Stimulated activated CD4-positive, alpha-beta T cell treated with anti-CD3 and anti-CD28 coated beads, Interleukin-12 subunit alpha, Interleukin-12 subunit beta, amount 100 ng/mL, for 24 hours (primary cell): ENCODE measurements at regions not wholly inside any gene's neighbourhood (a gene's known extent, or its start where the extent isn't known, plus 50 kb on each side); places are given as distances from the start of the nearest gene placed in this dataset.

Experiments
- DNase-seq, 2 experiments: peaks; one replicate each; pipeline ENCODE4 v3.0.0-alpha.2; 2020; ENCODE audit warnings: low read depth in 2 of 2

DNA sequence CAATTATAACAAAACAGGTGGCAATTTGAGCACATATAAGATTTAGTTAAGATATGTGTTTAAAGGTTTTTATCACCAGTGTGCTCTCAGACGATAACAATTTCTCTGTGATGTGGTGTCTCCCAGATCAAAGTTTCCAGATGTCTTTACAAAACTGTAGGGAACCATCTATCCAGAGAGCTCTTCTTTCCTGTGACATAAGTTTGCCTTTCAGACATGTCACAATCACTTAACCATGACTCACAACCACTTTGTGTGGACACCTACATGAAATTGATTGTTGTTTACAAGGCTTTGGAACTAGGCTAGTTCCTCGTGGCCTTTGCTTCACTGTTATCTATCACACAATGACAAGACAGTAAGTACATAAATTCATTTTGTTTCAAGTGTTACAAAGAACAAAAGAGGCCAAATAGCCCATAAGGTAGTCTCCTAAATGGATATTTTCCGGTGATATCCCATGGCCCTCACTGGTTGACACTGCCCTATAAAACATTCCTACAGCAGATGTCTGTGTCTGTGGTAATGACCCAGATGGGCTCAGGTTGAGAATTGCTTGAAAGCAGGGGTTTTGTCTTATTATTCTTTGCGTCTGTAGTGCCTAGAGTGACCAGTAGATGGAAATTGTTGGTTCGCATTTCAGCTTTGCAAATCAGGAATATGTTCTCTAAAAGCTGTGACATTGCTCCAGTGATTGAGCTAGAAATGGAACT is 297.8 kb upstream of the FAM241A start:
- DNase-seq: no peak

DNA sequence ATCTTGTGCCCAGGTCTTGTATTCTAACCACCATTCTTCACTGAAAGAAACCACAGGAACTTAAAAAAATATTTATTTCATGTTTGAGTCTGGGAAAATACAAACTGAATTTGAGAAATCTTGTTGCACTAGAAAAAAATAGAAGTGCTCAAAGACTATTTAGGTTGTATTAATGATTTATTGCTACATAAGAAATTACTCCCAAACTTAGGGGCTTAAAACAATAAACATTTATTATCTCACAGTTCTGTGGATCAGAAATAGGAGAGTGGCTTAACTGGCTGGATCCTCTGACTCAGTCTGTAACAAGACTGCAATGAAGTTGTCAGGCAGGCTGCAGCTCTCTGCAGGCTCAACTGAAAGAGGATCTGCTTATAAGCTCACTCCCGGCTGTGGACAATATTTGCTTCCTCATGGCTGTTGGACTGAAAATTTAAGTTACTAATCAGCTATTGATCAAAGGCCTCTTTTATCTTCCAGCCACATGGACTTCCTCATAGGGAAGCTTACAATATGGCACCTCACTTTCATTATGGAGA is 295.4 kb upstream of the FAM241A start:
- no peak for DNase-seq

DNA sequence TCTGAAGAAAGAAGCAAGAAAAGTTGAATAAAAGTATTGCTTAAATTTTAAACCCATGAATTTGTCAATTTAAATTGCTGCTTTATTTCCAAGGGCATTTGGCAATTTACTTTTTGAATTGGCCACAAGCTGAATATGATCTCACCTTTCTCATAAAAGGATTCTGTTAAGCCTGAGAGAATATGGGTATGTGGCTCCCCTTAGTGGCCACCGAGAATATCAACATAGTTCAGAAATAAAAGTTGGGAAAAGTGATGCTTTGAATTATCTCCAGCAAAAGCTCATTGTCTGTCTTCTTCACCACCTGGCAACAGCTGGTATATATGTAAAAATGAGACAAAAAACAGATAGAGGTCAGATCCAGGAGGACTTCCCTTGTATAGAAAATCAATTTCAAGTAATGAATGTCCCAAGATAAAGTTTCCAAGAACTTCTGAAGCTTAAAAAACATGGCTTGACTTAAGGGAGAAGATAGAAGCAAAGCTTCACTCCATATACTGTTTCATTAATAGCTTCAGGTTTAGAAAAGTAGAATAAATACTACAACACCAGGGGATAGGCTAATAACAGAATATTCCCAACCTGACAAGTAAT is 290.7 kb upstream of the FAM241A start:
- DNase-seq: no peak

DNA sequence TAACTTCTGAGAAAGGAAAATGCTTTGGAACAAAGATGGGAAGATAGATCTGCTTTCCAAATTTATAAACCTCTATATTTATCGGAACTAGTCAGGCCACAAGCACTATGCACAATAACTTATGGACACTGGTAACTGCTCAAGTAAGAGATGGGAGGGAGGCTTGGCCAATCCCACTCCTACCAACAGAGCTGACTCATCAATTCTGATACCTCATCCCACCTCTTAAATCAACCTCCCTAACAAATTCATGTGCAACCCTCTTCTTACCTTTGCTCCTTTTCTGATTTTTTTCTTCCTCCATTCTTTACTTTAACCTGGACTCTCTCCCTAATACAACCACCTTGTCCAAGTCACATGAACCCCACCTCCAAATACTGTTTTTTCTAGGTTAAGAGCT is 289.9 kb upstream of the FAM241A start:
- no peak for DNase-seq

DNA sequence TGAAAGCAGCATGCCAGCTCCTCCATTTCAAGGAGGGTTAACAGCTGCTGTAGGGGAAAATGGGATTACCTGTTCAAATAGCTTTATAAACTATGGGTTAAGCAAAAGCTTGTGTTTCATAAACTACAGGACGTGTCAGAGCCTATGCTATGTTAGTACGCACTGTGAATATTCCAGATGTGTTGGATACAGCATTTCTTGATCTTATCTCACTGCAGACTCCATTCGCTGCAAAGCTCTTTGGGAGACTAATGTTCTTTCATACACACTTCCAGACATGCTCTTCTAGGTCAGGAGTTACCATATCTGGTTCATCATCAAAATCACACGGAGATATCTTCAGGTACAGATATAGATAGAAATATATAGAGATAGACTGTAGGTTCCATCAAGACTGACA is 281.2 kb upstream of the FAM241A start:
- no peak for DNase-seq

DNA sequence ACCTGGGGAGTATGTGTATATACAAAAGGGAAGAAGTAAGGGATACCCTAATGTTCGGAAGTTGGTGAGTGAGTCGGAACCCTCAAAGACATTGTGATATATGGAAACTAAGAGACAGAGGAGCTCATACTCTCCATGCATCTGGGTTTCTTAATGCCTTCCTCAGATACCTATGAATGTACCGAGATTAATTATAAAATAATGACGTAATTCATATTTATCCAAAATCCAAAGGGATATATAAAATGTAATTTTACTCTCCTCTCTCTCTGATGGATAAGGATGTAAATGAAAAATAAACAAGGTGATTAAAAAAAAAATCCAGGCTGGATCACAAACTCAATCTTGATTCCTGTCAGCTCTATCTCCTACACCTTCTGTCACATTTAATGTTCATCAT is 275.9 kb upstream of the FAM241A start:
- DNase-seq: no peak

DNA sequence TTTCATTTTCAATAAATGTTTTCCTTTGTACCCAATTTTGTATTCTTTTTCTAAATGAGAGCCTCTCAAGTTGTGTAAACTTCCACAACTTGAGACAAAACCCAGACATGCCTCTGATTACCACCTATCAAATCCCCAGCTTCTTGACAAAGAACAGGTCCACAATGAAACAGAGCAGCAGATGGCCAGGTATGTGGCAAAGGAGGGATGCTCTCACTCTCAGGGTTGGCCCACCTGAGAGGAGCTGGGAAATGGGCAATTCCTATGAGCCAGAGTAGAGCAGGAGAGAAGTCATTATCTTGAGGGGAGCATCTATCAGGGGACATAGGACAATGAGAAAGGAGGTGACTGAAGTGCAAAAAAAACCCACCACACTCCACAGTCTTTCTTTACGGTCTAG is 273.5 kb upstream of the FAM241A start:
- DNase-seq: no peak

DNA sequence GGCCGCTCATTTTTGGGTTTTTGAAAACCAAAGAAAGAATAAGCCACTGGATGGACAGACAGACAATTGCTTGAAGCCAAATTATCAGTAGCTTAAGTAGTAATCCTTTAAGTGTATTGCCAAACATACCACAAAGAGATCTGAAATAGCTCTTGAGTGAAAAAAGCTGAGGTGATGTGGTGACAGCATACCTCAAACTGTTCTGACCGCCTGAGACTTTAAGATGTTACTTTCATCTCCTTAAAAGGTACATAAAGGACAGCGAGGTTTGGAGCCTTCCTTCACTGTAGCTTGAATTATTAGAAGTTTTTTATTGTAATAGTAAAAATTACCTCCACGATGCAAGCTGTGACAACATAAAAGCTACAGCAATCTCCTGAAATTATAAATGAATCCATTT is 271.5 kb upstream of the FAM241A start:
- no peak for DNase-seq

DNA sequence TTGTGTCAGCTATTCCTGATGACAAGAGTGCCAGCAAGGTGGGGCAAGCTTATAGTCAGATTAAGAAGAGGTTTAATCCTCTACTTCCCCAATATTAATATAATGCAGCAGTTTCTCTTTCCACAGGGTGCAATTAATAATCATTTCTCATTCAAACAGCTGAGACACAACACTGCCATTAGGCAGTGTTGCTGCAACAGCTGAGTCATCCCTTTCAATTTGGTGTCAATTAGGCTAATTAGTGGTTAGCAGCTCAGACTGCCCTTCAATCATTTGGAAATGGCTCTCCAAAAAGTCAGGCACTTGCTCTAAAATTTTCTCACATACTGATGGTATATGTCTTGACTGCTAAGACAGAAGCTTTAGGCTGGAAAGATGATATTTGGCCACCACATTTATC is 265.7 kb upstream of the FAM241A start:
- no peak for DNase-seq

DNA sequence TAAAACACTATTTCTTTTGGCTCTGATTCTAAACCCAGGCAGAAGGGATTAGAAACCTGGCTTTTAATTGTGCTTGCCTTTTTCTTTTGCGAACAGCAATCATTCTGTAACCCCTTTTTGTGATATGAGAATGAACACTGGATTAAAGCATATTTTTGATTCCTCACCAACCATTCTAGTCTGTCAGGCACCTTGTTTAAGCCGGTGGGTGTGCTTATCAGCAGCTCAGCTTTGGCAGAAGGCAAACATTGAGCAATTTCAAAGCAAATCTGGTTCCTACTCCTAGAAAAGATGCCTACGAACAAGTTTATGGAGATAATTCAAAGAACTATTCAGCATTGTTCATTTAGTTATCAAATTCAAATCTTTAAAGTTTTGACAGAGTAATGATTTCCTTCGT is 265.1 kb upstream of the FAM241A start:
- no peak for DNase-seq

DNA sequence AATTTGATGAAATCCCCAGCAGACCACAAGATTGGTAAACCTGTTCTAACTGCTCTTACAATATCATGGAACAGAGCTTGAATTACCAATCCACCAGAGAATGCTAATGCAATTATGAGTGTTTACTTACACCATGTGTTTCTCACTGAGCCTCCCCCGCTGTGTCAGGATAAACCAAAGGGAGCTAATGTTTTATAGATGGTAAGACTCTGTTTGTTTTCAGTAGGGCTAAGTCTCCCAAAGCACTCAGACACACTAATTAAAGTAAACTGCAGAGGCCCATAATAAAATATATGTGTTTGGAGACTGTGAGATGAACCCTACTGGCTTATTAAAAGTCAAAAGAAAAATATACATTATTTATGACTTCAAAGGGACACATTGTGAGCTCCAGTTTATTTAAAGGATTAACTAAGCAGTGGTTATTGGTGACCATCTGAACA is 261.7 kb upstream of the FAM241A start:
- no peak for DNase-seq

DNA sequence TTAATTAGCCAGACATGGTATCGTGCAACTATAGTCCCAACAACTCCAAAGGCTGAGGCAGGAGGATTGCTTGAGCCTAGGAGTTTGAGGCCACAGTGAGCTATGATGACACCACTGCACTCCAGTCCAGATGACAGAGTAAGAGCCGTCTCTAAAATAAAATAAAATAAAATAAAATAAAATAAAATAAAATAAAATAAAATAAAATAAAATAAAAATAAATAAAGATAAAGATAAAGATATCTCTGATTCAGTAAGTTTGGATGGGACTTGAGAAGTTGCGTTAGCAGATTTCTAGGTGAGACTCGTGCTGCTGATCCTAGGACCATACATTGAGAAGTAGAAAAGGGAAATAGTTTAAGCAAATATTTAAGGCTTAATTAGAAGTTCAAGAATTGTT is 254.8 kb upstream of the FAM241A start:
- DNase-seq: no peak

DNA sequence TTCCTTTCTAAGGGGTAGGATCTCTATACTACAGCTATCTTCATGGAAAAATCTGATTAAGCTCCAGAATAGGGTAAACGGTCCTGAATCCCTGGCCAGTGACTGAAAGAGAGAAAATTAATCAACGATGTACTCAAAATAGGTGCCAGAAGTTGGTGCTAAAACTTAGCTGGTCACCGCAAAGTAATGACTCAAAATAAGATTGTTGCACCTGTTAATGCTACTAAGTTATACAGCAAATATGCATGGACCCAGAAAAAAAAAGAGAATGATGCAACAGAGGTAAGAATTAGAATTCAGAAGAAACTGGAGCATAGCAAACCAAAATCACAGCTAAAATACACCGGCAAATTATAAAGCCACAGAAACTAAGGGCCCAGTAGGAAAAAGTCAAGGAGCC is 239.7 kb upstream of the FAM241A start:
- DNase-seq: no peak

DNA sequence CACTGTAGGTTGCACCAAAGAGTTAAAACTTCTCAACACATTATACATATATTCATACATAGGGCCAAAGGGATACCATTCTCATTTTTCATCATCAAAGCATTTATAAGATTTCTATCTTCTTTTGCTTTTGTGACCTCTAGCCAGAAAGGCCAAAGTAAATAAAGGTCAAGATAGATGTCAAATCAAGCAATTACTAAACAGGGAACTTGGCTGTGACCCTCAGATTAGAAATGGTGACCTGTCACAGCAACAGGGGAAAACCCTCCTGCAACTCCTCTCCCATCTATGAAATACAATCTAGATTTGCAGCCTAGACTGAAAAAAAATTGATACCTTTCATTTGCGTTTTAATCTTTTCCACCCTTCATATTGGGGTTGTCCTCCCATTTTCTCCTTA is 225.6 kb upstream of the FAM241A start:
- DNase-seq: no peak

DNA sequence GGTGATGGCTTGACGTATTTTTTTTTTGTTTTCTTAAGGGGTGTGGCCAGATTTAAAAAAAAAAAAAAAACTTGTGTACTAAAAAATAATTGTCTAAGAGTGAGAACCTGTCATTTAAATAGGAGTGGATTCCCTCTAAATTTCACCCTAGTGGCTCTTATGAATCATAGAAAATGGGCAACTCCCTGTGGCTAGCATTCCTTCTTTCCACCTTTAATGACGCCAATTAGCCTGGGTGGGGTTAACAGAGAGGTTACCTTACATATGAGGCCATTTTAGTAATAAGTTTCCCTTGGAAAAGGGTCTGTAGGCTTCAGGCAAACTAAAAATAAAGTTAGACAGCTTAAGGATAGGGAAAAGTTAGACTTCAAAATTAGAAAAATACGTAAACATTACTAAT is 223.5 kb upstream of the FAM241A start:
- no peak for DNase-seq

DNA sequence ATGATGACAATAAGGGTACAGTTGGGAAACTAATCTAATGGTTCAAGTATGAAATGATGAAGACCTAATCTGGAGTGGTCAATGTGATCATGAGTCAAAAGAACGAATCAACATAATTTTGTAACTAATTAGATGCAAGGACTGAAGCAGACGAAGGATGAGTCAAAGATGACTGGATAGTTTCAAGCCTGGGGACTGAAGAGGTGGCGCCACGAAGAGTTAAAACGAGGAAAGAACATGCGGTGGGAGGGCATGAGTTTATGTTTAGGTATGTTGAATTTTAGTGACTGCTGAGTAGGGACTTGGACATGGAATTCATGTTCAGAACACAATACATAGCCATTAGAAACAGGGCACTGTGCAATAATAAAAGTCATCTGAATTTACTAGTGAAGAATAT is 221.5 kb upstream of the FAM241A start:
- no peak for DNase-seq

DNA sequence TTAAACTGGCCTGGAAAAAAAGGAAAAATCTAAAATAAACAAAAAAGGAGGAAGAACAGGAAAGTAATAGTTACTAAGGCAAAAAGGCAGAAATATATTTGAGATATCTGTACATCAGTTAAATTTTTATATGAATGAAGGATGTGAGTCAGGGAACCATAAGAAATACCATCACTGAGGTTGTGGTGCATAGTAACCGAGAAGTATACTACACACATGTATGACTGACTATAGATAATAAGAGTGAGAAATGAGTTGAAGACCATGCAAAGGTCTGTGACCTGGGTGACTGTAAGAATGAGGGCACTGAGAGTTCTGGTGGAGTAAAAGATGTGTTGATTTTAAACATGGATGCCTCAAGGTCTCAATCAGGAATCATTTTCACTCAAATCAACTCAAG is 220.6 kb upstream of the FAM241A start:
- no peak for DNase-seq

DNA sequence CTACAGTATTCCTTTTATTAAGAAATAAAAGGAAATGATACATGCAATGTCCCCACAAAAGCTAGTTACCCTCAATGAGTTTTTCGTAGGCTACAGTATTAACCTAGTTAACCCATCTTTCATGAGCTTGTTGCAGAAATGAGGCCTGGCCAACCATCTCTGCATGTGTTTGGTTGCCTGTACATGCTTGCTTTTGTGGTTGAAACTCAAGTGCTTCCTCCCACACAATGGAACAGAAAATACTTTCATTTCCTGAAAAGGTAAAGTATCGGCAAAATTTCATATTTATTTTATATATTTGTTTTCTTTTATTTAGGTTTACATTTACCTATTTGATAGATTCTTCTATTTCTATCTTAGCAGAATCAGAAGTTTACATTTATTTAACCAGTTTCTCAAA is 214.6 kb upstream of the FAM241A start:
- DNase-seq: no peak

DNA sequence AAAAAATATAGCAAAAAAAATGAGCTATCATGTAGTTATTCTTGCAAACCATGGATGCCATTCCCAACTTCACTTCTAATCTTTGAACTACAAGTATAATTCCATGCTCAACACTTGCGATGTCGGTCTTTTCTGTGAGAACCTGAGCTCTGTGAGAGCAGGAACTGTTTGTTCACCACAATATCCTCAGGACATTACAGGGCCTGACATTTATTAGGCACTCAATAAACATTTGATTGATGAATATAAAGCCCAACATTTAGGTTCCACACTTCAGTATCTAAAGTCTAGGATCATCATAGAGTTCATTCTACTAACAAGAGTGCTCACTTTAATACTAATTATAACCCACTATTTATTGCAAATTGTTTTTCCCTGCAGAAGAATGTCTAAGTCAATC is 211.6 kb upstream of the FAM241A start:
- DNase-seq: no peak

DNA sequence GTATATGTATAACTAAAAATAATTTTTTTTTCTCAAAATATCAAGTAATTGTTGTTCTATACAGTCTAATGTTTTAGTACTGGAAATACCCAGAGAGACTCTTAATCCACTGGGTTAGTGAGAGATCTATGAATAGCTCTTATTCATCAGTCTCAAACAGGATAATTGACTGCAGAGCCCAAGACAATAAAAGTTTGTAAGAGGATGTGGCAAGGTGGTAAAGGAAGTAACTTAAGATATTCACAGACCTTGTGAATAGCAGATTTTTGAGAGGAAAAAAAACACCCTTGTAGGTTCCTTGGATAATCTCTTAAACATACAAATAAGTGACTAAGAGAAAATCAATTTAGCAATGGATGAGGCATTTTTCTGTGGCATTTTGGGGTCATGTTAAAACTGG is 210.9 kb upstream of the FAM241A start:
- DNase-seq: no peak

DNA sequence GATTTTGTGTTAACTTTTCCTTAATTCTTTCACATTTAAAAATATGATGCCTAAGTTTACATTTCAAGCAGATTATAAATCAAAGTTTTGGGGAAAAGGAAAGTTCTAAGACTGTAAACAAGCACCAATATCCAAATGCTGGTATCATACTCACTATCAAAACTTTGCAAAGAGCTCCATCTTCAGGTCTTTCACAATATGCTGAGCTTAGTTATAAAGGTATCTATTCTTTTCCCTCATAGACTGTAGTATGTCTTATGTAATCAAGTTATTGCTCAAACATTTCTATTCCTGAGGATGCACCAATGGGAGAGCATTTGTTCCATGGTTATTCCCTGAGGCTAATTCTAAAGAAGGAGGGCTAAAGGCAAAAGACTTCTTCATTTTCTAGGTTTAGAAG is 207.9 kb upstream of the FAM241A start:
- no peak for DNase-seq

DNA sequence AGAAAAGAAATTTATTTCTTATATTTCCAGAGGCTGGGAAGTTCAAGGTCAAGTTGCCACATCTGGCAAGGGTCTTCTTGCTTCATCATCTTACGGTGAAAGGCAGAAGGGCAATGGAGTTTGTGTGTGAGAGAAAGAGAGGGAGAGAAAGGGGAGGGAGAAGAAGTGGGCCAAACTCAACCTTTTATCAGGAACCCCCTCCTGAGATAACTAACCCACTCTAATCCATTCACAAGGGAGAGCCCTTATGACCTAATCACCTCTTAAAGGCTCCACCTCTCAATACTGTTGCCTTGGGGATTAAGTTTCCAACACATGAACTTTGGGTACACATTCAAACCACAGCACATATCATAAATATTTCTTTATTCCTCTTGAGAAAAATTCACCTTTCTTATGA is 203.3 kb upstream of the FAM241A start:
- no peak for DNase-seq

DNA sequence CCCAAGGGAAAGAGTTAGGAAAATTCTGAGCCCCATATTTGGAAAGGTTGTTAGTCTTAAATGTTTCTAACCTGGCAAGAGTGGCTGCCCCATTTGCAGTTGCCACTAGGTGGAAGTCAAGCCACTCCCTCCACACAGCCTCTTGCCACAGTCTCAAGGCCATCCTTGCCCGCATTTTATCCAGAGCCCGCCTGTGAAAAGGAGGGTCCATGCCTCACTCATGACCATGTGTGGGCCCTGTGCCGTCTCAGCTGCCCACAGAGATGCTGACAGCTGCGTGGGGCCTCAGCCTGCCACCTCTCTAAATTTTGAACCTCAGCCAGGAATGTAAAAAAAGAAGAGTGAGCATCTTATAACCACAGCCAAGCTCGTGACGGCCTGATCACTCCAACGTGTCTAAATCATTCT is 201.5 kb upstream of the FAM241A start:
- no peak for DNase-seq

DNA sequence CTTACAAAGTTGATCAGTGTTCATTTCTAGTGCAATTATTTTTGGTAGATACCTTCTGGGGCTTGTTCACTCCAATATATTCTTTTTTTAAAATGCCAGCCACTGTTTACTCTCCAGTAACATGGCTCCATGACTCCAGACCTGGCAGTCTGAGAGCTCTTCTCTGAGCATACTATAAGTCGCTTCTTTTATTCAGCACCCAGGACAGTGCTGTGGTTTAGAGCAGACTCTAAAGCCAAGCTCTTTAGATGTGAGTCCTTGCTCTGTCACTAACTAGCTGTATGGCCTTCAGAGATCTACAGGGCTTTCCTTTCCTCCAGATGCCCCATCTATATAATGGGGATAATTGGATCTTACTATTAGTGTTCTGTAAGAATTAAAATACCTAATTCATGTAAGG is 200.2 kb upstream of the FAM241A start:
- no peak for DNase-seq
